H1 (cell line): ENCODE measurements at regions not wholly inside any gene's neighbourhood (a gene's known extent, or its start where the extent isn't known, plus 50 kb on each side); places are given as distances from the start of the nearest gene placed in this dataset.

Source experiments
- CREB1 ChIP-seq: IDR thresholded peaks from 2 replicates; pipeline ENCODE4 v1.6.1; 2012; ENCODE audit warnings: inconsistent platforms
- SUZ12 ChIP-seq: fragments of 200-600 bp; sonication (generic); IDR thresholded peaks from 2 replicates; pipeline ENCODE4 v1.6.1; 2012; ENCODE audit warnings: mild to moderate bottlenecking, inconsistent platforms, low read length, moderate library complexity, mixed read lengths
- TF ChIP-seq, protein P1 (sequence below): fragments of 300-600 bp; sonication (generic); IDR thresholded peaks from 2 replicates; pipeline ENCODE4 v1.7.1; 2012; ENCODE audit warnings: low read length, moderate library complexity, mild to moderate bottlenecking, inconsistent platforms; ENCODE audit not compliant: insufficient replicate concordance

DNA sequence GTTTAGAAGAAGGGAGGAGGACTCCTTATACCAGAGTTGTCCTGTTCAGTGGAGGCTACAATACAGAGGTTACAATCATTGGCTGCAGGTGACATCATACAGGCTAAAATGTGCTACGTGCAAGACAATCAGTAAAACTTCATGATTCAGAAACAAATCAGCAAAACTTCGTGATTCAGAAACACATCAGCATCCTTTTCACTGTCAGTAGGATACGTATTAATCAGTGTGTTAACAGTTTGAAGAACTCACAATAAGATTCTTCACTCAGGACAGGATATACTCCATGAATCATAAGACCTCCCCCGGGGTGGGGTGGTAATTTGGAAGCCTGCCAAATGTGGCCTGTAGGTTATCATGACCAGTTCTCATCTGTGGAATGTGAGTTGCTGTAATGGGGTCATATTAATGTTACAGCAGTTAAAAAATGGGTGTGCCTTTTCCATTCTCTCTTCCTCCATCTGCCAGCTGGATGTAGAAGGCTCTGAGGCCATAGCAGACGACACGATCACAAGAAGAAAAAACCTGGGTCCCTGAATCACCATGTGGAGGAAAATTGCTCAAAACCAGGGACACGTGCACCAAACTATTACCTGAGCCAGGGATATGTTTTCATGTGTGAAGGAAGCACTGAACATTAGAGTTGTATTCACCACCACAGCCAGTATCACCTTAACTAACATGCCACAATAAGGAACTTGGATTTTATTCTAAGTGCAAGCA lies 134.8 kb upstream of the CREB1 start (continued):
- TF ChIP-seq, protein P1, sequence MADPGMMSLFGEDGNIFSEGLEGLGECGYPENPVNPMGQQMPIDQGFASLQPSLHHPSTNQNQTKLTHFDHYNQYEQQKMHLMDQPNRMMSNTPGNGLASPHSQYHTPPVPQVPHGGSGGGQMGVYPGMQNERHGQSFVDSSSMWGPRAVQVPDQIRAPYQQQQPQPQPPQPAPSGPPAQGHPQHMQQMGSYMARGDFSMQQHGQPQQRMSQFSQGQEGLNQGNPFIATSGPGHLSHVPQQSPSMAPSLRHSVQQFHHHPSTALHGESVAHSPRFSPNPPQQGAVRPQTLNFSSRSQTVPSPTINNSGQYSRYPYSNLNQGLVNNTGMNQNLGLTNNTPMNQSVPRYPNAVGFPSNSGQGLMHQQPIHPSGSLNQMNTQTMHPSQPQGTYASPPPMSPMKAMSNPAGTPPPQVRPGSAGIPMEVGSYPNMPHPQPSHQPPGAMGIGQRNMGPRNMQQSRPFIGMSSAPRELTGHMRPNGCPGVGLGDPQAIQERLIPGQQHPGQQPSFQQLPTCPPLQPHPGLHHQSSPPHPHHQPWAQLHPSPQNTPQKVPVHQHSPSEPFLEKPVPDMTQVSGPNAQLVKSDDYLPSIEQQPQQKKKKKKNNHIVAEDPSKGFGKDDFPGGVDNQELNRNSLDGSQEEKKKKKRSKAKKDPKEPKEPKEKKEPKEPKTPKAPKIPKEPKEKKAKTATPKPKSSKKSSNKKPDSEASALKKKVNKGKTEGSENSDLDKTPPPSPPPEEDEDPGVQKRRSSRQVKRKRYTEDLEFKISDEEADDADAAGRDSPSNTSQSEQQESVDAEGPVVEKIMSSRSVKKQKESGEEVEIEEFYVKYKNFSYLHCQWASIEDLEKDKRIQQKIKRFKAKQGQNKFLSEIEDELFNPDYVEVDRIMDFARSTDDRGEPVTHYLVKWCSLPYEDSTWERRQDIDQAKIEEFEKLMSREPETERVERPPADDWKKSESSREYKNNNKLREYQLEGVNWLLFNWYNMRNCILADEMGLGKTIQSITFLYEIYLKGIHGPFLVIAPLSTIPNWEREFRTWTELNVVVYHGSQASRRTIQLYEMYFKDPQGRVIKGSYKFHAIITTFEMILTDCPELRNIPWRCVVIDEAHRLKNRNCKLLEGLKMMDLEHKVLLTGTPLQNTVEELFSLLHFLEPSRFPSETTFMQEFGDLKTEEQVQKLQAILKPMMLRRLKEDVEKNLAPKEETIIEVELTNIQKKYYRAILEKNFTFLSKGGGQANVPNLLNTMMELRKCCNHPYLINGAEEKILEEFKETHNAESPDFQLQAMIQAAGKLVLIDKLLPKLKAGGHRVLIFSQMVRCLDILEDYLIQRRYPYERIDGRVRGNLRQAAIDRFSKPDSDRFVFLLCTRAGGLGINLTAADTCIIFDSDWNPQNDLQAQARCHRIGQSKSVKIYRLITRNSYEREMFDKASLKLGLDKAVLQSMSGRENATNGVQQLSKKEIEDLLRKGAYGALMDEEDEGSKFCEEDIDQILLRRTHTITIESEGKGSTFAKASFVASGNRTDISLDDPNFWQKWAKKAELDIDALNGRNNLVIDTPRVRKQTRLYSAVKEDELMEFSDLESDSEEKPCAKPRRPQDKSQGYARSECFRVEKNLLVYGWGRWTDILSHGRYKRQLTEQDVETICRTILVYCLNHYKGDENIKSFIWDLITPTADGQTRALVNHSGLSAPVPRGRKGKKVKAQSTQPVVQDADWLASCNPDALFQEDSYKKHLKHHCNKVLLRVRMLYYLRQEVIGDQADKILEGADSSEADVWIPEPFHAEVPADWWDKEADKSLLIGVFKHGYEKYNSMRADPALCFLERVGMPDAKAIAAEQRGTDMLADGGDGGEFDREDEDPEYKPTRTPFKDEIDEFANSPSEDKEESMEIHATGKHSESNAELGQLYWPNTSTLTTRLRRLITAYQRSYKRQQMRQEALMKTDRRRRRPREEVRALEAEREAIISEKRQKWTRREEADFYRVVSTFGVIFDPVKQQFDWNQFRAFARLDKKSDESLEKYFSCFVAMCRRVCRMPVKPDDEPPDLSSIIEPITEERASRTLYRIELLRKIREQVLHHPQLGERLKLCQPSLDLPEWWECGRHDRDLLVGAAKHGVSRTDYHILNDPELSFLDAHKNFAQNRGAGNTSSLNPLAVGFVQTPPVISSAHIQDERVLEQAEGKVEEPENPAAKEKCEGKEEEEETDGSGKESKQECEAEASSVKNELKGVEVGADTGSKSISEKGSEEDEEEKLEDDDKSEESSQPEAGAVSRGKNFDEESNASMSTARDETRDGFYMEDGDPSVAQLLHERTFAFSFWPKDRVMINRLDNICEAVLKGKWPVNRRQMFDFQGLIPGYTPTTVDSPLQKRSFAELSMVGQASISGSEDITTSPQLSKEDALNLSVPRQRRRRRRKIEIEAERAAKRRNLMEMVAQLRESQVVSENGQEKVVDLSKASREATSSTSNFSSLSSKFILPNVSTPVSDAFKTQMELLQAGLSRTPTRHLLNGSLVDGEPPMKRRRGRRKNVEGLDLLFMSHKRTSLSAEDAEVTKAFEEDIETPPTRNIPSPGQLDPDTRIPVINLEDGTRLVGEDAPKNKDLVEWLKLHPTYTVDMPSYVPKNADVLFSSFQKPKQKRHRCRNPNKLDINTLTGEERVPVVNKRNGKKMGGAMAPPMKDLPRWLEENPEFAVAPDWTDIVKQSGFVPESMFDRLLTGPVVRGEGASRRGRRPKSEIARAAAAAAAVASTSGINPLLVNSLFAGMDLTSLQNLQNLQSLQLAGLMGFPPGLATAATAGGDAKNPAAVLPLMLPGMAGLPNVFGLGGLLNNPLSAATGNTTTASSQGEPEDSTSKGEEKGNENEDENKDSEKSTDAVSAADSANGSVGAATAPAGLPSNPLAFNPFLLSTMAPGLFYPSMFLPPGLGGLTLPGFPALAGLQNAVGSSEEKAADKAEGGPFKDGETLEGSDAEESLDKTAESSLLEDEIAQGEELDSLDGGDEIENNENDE, result no peak
- TF ChIP-seq SUZ12 (no peak), CREB1 (no peak)
